PFSK-1 (cell line): ENCODE measurements at regions not wholly inside any gene's neighbourhood (a gene's known extent, or its start where the extent isn't known, plus 50 kb on each side); places are given as distances from the start of the nearest gene placed in this dataset.

Experiments used
- FOXP2 ChIP-seq: optimal IDR thresholded peaks from 2 replicates; pipeline ENCODE3; 2011; ENCODE audit warnings: borderline replicate concordance, control low read depth, inconsistent platforms; ENCODE audit not compliant: insufficient read depth; ENCODE audit errors: extremely low read length, extremely low read depth
- POLR2AphosphoS5 ChIP-seq: IDR thresholded peaks from 2 replicates; pipeline ENCODE4 v1.6.1; 2012; ENCODE audit warnings: low read depth, mild to moderate bottlenecking, control low read depth, low read length, moderate library complexity
- SIN3A ChIP-seq: IDR thresholded peaks from 2 replicates; pipeline ENCODE4 v1.6.1; 2012; ENCODE audit warnings: mild to moderate bottlenecking, low read length, moderate library complexity, borderline replicate concordance; ENCODE audit not compliant: insufficient read depth
- TAF1 ChIP-seq: IDR thresholded peaks from 2 replicates; pipeline ENCODE4 v1.6.1; 2012; ENCODE audit warnings: low read length, control low read depth, borderline replicate concordance; ENCODE audit not compliant: insufficient read depth
- TF ChIP-seq, protein P1 (sequence below), 2 experiments: IDR thresholded peaks; 2 replicates each; pipeline versions ENCODE4 v1.6.1 to v1.8.0; 2011 to 2012; ENCODE audit warnings: low read depth in 2 of 2, low read length in 2 of 2, control low read depth in 1 of 2, inconsistent platforms in 1 of 2, mild to moderate bottlenecking in 1 of 2, moderate library complexity in 1 of 2; ENCODE audit not compliant: insufficient read depth in 1 of 2

DNA sequence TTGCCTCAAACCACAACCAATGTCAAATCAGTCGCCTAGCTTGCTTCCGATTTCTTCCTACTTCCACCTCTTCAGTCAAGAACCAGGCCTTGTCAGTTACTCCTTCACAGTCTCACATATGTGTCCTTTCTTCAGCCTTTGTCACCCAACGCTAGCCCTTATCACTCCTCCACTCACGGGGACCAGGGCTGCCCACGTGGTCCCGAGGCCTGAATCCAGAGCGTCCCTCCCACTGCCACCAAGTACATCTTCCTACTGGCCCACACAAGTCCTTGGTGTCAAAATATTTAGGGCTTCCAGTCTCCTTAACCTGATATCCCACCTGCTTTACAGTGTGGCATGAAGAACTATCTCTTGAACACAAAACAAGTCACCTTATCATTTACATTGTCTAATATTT lies 119.1 kb upstream of the SPRED2 start:
- TF ChIP-seq POLR2AphosphoS5 (no peak), TAF1 (no peak), FOXP2 (no peak), SIN3A (no peak)
- TF ChIP-seq, protein P1, sequence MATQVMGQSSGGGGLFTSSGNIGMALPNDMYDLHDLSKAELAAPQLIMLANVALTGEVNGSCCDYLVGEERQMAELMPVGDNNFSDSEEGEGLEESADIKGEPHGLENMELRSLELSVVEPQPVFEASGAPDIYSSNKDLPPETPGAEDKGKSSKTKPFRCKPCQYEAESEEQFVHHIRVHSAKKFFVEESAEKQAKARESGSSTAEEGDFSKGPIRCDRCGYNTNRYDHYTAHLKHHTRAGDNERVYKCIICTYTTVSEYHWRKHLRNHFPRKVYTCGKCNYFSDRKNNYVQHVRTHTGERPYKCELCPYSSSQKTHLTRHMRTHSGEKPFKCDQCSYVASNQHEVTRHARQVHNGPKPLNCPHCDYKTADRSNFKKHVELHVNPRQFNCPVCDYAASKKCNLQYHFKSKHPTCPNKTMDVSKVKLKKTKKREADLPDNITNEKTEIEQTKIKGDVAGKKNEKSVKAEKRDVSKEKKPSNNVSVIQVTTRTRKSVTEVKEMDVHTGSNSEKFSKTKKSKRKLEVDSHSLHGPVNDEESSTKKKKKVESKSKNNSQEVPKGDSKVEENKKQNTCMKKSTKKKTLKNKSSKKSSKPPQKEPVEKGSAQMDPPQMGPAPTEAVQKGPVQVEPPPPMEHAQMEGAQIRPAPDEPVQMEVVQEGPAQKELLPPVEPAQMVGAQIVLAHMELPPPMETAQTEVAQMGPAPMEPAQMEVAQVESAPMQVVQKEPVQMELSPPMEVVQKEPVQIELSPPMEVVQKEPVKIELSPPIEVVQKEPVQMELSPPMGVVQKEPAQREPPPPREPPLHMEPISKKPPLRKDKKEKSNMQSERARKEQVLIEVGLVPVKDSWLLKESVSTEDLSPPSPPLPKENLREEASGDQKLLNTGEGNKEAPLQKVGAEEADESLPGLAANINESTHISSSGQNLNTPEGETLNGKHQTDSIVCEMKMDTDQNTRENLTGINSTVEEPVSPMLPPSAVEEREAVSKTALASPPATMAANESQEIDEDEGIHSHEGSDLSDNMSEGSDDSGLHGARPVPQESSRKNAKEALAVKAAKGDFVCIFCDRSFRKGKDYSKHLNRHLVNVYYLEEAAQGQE (IDR thresholded peaks at IDR 0.05; ENCODE audit: insufficient read depth in 1 of 2, low read depth in 2 of 2, low read length in 2 of 2), result no peak

DNA sequence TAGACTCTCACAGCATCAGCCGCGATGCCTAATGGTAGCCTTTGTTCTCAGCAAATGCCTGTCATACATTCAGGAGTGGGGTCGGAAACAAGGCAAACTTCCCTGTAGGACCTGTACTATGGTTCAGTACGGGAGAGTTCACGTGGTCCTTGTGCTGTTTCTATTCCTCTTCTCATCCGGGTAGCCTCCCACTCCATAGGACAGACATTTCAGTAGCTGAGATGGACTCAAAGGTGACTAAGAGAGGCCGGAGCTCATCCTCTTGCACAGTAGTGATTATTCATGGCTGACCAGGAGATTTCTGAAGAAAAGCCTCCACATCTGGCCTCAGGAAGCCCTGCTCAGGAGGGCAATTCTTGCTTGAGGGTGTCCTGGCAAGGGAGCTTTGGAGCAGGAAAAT lies 117.8 kb upstream of the SPRED2 start:
- TF ChIP-seq FOXP2, result no peak
- TF ChIP-seq, protein P1 (IDR thresholded peaks at IDR 0.05; ENCODE audit: insufficient read depth in 1 of 2, low read depth in 2 of 2, low read length in 2 of 2), result no peak
- no peak for TF ChIP-seq SIN3A

DNA sequence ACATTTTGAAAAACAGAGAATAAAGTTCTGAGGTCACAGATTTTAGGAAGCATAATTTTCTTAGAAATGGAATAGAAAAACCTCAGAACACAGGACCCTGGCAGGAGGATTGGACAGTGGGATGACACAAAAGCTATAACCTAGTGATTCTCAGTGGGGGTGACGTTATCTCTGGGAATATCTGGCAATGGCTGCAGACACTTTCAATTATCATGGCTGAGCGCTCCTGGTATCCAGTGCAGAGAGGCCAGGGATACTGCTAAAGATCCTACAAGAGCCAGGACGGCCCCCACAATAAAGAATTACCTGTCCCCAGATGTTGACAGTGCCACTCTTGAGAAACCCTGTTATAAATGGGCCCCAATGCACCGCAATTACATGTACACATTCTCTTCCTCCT lies 117.2 kb upstream of the SPRED2 start:
- TF ChIP-seq FOXP2, result no peak
- TF ChIP-seq POLR2AphosphoS5, result no peak
- TF ChIP-seq, protein P1 (IDR thresholded peaks at IDR 0.05; ENCODE audit: insufficient read depth in 1 of 2, low read depth in 2 of 2, low read length in 2 of 2), result no peak
- TF ChIP-seq TAF1, result no peak
- TF ChIP-seq SIN3A, result no peak

DNA sequence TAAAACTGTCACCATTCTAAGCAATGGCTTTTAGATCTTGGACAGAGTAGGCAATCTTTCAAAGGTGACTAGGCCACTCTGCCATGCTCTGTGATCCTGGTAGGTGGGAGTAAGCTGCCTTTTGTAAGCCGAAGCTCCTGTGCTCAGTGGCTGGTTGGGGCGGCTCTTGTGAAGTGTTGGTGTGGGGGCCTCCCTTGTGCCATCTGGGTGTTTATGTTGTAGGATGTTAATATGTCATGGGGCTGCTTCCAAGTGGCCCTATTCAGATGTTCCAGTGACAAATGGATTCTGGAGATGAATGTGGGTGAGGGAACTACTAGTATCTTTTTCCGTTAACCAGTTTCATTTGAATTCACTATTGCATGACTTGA lies 116.8 kb upstream of the SPRED2 start:
- TF ChIP-seq, protein P1 (IDR thresholded peaks at IDR 0.05; ENCODE audit: insufficient read depth in 1 of 2, low read depth in 2 of 2, low read length in 2 of 2), result no peak
- TF ChIP-seq SIN3A (no peak), FOXP2 (no peak), POLR2AphosphoS5 (no peak), TAF1 (no peak)

- TF ChIP-seq, protein P1 (IDR thresholded peaks at IDR 0.05; ENCODE audit: insufficient read depth in 1 of 2, low read depth in 2 of 2, low read length in 2 of 2), result no peak
These were observed 116.3 kb upstream of the SPRED2 start for GRCh38 chr2:65548576-65549256.
